HCT116 (cell line): ENCODE measurements at regions not wholly inside any gene's neighbourhood (a gene's known extent, or its start where the extent isn't known, plus 50 kb on each side); places are given as distances from the start of the nearest gene placed in this dataset.

Source experiments
- ATAC-seq: fragments of 200-7000 bp; cut with Tn5 transposase; 2 replicates; pipeline ENCODE4 v1.9.1; 2020; ENCODE audit warnings: mild to moderate bottlenecking, moderate library complexity
- BruUV-seq: library from RNA; stranded (reverse); fragments of 400-500 nt; replicated peaks from 2 replicates; lab custom pipeline; 2021; lab: Mats Ljungman, UMichigan
- CTCF ChIA-PET: fragments of 300-600 bp; sonication (Branson Sonifier 250); formaldehyde crosslinking; loops from one replicate; lab custom pipeline; 2021; ENCODE audit warnings: antibody characterized with exemption; lab: Charles Lee
- POLR2A ChIA-PET: fragments of 300-600, 350-600 bp; sonication (Branson Sonifier 250); formaldehyde crosslinking; loops from one replicate; lab custom pipeline; 2021; ENCODE audit warnings: antibody characterized with exemption; lab: Charles Lee
- RAD21 ChIA-PET, 2 experiments: fragments of 300-600 bp; sonication (Branson Sonifier 250); formaldehyde crosslinking; loops; one replicate each; lab custom pipeline; 2023; ENCODE audit warnings: low total read pairs in 2 of 2; ENCODE audit not compliant: uncharacterized antibody in 2 of 2, unreplicated experiment in 2 of 2, low non-redundant PET in 1 of 2; lab: Charles Lee
- DNase-seq: peaks from one replicate; pipeline ENCODE4 v3.0.0-alpha.2; 2010; ENCODE audit warnings: low read depth, low spot score
- H2AFZ ChIP-seq: fragments of 200-600 bp; shearing (Covaris generic), sonication (generic); 2 replicates; pipeline ENCODE4 v1.6.1; 2017; ENCODE audit warnings: low read depth, mixed run types, mixed read lengths, antibody characterized with exemption, low read length; ENCODE audit not compliant: poor library complexity, severe bottlenecking
- H3K27ac ChIP-seq: 2 replicates; pipeline ENCODE4 v1.5.1; 2012; ENCODE audit warnings: low read depth, low read length
- H3K27me3 ChIP-seq: fragments of 200-600 bp; sonication (generic); 2 replicates; pipeline ENCODE4 v1.6.1; 2016; ENCODE audit warnings: mixed run types, low read length, mixed read lengths; ENCODE audit not compliant: insufficient read depth
- H3K36me3 ChIP-seq, 2 experiments: fragments of 200-500 bp in 1 of 2; fragments of 200-600 bp in 1 of 2; sonication (Bioruptor generic) in 1 of 2; sonication (generic) in 1 of 2; 2 replicates each; pipeline versions ENCODE4 v1.5.1 to v1.6.1; 2014 to 2016; ENCODE audit warnings: low read length in 2 of 2, inconsistent platforms in 1 of 2, mixed read lengths in 1 of 2, mixed run types in 1 of 2; ENCODE audit not compliant: insufficient read depth in 2 of 2, control insufficient read depth in 1 of 2
- H3K4me1 ChIP-seq, 2 experiments: fragments of 200-600 bp in 1 of 2; sonication (generic) in 1 of 2; 2 replicates each; pipeline versions ENCODE4 v1.5.1 to v1.6.1; 2012 to 2017; ENCODE audit warnings: low read length in 2 of 2, inconsistent platforms in 1 of 2, mild to moderate bottlenecking in 1 of 2, mixed read lengths in 1 of 2, mixed run types in 1 of 2, moderate library complexity in 1 of 2; ENCODE audit not compliant: insufficient read depth in 2 of 2, control insufficient read depth in 1 of 2
- H3K4me2 ChIP-seq: fragments of 200-600 bp; sonication (generic); 2 replicates; pipeline ENCODE4 v1.6.1; 2017; ENCODE audit warnings: mixed run types, low read length, mixed read lengths
- H3K4me3 ChIP-seq, 2 experiments: fragments of 200-600 bp in 1 of 2; sonication (generic) in 1 of 2; replicated peaks in 1 of 2; 2 replicates each; pipeline ENCODE4 v1.5.1; 2011 to 2016; ENCODE audit warnings: low read length in 2 of 2, control low read depth in 1 of 2, low read depth in 1 of 2, mild to moderate bottlenecking in 1 of 2, mixed read lengths in 1 of 2, mixed run types in 1 of 2
- H3K79me2 ChIP-seq: fragments of 200-600 bp; sonication (generic); 2 replicates; pipeline ENCODE4 v1.6.1; 2017; ENCODE audit warnings: mild to moderate bottlenecking, mixed run types, low read length, moderate library complexity, mixed read lengths; ENCODE audit not compliant: insufficient read depth
- H3K9ac ChIP-seq: fragments of 200-600 bp; sonication (generic); 2 replicates; pipeline ENCODE4 v1.6.1; 2016; ENCODE audit warnings: low read length, mixed read lengths
- H3K9me2 ChIP-seq: fragments of 200-600 bp; sonication (generic), shearing (Covaris generic); 2 replicates; pipeline ENCODE4 v1.6.1; 2017; ENCODE audit warnings: mixed run types, mild to moderate bottlenecking, moderate library complexity; ENCODE audit not compliant: insufficient read depth
- H3K9me3 ChIP-seq, 2 experiments: fragments of 200-500 bp in 1 of 2; fragments of 200-600 bp in 1 of 2; sonication (Bioruptor generic) in 1 of 2; sonication (generic) in 1 of 2; 2 replicates each; pipeline ENCODE4 v1.6.1; 2014 to 2017; ENCODE audit warnings: low read length in 2 of 2, mixed read lengths in 2 of 2, inconsistent platforms in 1 of 2, low read depth in 1 of 2, mild to moderate bottlenecking in 1 of 2, mixed run types in 1 of 2, moderate library complexity in 1 of 2; ENCODE audit not compliant: control insufficient read depth in 1 of 2, insufficient read depth in 1 of 2
- H4K20me1 ChIP-seq: fragments of 200-600 bp; sonication (generic), shearing (Covaris generic); 2 replicates; pipeline ENCODE4 v1.6.1; 2017; ENCODE audit warnings: mixed run types, mild to moderate bottlenecking, moderate library complexity; ENCODE audit not compliant: insufficient read depth
- ATF3 ChIP-seq: IDR thresholded peaks from 2 replicates; pipeline ENCODE4 v1.6.1; 2012
- CBX3 ChIP-seq: IDR thresholded peaks from 2 replicates; pipeline ENCODE4 v1.6.1; 2012; ENCODE audit warnings: low read depth
- CEBPB ChIP-seq: IDR thresholded peaks from 2 replicates; pipeline ENCODE4 v1.6.1; 2012; ENCODE audit warnings: low read depth
- EGR1 ChIP-seq: IDR thresholded peaks from 2 replicates; pipeline ENCODE4 v1.6.1; 2012; ENCODE audit warnings: low read depth
- ELF1 ChIP-seq: IDR thresholded peaks from 2 replicates; pipeline ENCODE4 v1.6.1; 2012; ENCODE audit warnings: low read depth, borderline replicate concordance
- EZH2 ChIP-seq: fragments of 200-600 bp; sonication (generic); IDR thresholded peaks from 2 replicates; pipeline ENCODE4 v1.6.1; 2017; ENCODE audit warnings: antibody characterized with exemption, mixed run types
- EZH2phosphoT487 ChIP-seq: fragments of 200-600 bp; IDR thresholded peaks from 2 replicates; pipeline ENCODE4 v1.6.1; 2018; ENCODE audit warnings: antibody characterized with exemption, borderline replicate concordance
- FOSL1 ChIP-seq: IDR thresholded peaks from 2 replicates; pipeline ENCODE4 v1.6.1; 2012; ENCODE audit warnings: low read depth
- JUND ChIP-seq: IDR thresholded peaks from 2 replicates; pipeline ENCODE4 v1.6.1; 2012
- SP1 ChIP-seq: IDR thresholded peaks from 2 replicates; pipeline ENCODE4 v1.6.1; 2012; ENCODE audit warnings: low read depth
- SRF ChIP-seq: IDR thresholded peaks from 2 replicates; pipeline ENCODE4 v1.6.1; 2012; ENCODE audit warnings: low read depth
- TCF7L2 ChIP-seq: IDR thresholded peaks from 2 replicates; pipeline ENCODE4 v1.7.0; 2011; ENCODE audit warnings: borderline replicate concordance, inconsistent platforms; ENCODE audit not compliant: insufficient read depth, insufficient read length; ENCODE audit errors: extremely low read depth
- YY1 ChIP-seq: IDR thresholded peaks from 2 replicates; pipeline ENCODE4 v1.6.1; 2011; ENCODE audit warnings: low read length, low read depth, moderate library complexity, mild to moderate bottlenecking; ENCODE audit not compliant: insufficient replicate concordance; ENCODE audit errors: extremely low read depth
- ZFX ChIP-seq: fragments of 450-650 bp; IDR thresholded peaks from 2 replicates; pipeline ENCODE4 v1.6.1; 2017
- ZNF274 ChIP-seq: fragments of 200-500 bp; sonication (Bioruptor generic); IDR thresholded peaks from 2 replicates; pipeline ENCODE4 v1.6.1; 2014; ENCODE audit warnings: mild to moderate bottlenecking, low read depth, low read length, inconsistent platforms
- intact Hi-C: fragments of 100-400 bp; cut with micrococcal nuclease; formaldehyde crosslinking; loops from 2 replicates; pipeline ENCODE4 v1.10.0; 2022

GRCh38 chr13:61252213-61252612, 163.4 kb downstream of the PCDH20 start:
- H3K27me3 ChIP-seq, result no peaks in the 10 kb centered on the region
- H3K9ac ChIP-seq, result no peak overlapping the region
- H3K4me1 ChIP-seq, result no peaks in the 10 kb centered on the region
- H3K36me3 ChIP-seq, result no peaks in the 10 kb centered on the region
- DNase-seq (no peak), ATAC-seq (no peak)
- H3K4me2 ChIP-seq, result no peak overlapping the region
- no peaks in the 10 kb centered on the region for H3K9me3 ChIP-seq
- no TSS peak for BruUV-seq
- POLR2A ChIA-PET, result no interaction called here
- no peak overlapping the region for H2AFZ ChIP-seq
- H3K79me2 ChIP-seq, result no peaks in the 10 kb centered on the region
- no peaks in the 10 kb centered on the region for H3K9me2 ChIP-seq
- TF ChIP-seq SRF (no peak), ELF1 (no peak), FOSL1 (no peak), JUND (no peak), EZH2 (no peak), ATF3 (no peak), TCF7L2 (no peak), YY1 (no peak), CBX3 (no peak), ZFX (no peak), ZNF274 (no peak), CEBPB (no peak), EGR1 (no peak), EZH2phosphoT487 (no peak), SP1 (no peak)
- no peaks in the 10 kb centered on the region for H4K20me1 ChIP-seq
- intact Hi-C loops, result no loop called here
- CTCF ChIA-PET, result no interaction called here
- H3K27ac ChIP-seq, result no peak overlapping the region
- RAD21 ChIA-PET, result no interaction called here
- no peak overlapping the region for H3K4me3 ChIP-seq
